NCI-H2227 (cell line): ENCODE measurements at regions not wholly inside any gene's neighbourhood (a gene's known extent, or its start where the extent isn't known, plus 50 kb on each side); places are given as distances from the start of the nearest gene placed in this dataset.

Experiments
- DNase-seq: peaks from one replicate; lab custom pipeline; 2025; ENCODE audit not compliant: unreplicated experiment; lab: John Stamatoyannopoulos, UW

- no peak for DNase-seq
These were observed 184.0 kb upstream of the PARP11 start for GRCh38 chr12:4056910-4057845.

DNA sequence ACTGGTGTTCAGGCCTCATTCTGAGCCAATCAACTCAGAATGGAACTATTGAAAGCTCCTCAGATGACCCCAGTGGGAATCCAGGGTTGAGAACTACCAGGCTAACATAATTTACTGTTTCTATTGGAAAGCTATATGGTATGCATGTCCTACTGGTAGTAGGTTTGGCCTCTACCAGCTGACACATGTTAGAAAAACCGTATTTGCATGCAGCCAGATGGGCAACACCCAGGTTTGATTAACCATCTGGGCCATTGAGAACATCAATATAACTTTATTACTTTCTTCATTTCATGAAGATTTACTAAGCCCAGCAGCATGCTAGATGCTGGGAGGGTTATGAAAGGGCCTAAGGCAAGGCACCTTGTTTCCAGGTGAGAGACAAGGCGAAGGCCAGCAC, 181.4 kb upstream of the PARP11 start:
- DNase-seq = no peak

- no peak for DNase-seq
These were observed 179.5 kb upstream of the PARP11 start for GRCh38 chr12:4052691-4053090.

DNA sequence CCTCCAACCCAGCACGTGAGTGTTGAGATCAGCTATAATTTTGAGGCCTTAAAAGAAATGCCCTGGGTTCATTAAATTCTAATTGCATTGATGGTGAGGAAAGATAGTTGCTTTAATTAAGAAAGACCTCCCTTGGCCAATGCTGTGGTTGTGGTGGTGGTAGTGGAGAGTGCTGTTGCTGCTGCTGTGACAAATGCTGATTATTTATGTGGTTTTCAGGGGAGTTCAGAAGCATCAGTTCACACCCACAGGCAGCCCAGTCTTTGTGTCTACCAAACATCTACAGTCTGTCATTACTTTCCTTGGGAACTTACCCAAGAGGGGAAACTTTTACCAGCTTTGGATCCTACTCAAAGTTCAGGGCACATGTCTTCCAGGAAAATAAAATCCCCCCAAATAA, 178.4 kb upstream of the PARP11 start:
- no peak for DNase-seq

GRCh38 chr12:4050340-4050739, 177.1 kb upstream of the PARP11 start:
- DNase-seq = no peak

DNA sequence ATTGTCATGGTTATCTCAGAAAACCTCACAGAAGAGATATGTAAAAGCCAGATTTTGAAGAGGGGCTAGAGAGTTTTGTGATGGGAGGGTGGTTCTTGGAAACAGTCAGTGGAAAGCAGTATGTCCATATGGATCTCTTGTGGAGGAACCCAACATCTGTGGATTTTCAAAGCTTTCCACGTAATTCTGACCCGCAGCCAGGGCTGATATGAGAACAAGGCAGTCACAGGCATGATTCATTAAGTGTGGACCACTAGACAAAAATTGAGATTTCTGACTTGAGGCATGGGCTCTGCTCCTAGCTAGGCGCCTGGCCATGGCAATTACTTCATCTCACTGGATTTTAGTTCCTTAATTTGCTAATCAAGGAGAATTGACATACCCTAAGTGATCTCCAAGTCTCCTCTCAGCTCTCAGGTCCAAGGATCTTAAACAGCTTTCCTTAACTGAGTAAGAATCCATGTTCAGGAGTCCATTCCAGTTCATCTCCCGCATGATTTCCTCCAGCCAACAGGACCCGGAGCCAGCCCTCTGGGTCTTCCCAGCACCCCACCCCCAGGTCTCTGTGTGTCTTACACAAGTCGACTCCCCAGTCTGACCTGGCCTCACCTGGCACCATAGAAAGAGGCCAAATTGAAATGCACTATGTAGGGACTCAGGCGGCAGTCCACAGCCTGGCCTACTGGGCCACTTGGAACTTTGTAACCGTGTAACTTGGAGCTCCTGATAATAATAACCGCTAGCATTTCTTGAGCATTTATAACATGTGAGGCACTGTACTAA, 176.3 kb upstream of the PARP11 start:
- no peak for DNase-seq

- DNase-seq = no peak
These were observed 174.2 kb upstream of the PARP11 start for GRCh38 chr12:4047421-4047820.

- no peak for DNase-seq
These were observed 173.3 kb upstream of the PARP11 start for GRCh38 chr12:4046495-4046840.

DNA sequence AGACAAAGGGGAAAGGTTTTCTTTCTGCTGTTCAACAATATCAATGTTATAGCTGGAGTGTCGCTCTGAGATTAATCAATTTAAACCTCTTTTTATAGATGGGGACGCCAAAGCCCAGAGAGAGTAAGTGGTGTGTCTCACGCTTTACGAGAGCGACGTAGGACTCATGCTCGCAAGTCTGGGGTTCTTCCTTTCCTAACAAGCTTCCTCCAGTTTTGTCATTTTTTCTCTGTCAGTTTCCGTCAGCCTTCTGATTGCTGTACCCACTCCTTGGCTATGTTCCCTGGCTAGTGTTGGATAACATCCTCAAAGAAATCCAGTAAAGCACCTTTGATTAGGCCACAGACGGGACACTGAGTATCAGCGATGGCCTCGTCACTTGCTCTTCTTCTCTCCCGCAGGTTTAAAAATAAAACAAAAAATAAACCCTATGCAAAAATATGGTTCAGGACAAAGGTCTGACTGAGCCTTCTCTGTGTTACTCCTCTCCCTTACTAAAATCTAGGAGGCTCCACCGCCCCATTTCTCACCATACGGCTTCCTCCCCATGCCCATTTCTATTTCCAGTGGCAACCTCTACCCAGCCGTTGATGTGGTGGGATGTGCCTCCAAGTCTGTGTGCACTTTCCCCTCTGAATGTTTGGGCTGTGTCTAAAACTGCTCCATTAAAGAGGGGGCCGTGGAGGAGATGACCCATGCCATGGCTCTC, 172.7 kb upstream of the PARP11 start:
- DNase-seq = no peak

- no peak for DNase-seq
These were observed 171.8 kb upstream of the PARP11 start for GRCh38 chr12:4044736-4045730.

DNA sequence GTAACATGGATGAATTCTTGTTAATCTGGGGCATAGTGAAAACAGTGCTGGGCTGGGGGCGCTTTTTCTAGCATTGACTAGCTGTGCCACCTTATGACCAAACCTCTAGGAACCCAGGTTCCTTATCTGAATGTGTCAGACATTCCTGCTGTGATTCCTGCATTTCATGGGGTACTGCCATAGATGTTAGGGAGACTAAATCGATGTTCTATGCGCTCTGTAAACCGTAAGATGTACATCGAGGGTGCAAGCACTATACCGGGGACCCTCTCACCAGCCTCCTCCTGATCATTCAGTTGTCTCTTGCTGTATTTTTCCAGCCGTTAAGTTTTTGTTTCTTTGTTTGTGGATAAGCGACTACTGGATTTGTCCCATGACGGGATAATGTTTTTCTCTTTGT, 170.9 kb upstream of the PARP11 start:
- no peak for DNase-seq

DNA sequence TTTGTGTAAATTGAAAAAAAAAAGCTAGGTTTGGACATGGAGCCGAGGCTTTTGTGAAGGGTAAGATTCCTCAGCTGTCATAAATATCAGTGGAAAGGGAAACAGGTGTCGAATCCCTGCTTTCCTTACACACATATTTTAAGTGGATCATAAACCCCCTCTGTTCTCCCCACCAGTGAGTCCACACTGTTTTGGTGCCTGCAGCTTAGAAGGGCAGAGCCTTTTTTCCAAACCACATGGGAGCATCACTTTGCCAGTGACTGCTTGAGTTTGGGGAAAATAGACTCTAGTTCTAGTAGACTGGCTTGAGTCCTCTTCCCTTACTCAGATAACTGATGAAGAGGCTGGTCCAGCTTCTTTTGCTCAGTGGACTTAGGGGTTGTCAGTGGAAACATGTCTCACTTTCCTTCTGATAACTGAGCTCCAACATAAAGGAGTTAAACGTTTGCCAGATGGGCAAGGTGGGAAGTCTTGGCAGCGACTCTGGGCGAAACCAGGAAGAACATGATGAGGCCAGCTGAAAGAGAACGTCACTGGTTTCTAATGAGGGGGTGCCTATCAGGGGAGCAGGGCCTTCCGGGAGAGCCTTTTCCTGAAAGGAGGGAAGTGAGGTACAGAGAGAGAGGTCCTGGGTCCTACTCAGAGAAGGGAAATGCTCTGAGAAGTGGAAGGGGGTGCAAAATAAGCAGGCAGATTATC, 168.1 kb upstream of the PARP11 start:
- no peak for DNase-seq

- DNase-seq = no peak
These were observed 166.7 kb upstream of the PARP11 start for GRCh38 chr12:4039931-4040330.

DNA sequence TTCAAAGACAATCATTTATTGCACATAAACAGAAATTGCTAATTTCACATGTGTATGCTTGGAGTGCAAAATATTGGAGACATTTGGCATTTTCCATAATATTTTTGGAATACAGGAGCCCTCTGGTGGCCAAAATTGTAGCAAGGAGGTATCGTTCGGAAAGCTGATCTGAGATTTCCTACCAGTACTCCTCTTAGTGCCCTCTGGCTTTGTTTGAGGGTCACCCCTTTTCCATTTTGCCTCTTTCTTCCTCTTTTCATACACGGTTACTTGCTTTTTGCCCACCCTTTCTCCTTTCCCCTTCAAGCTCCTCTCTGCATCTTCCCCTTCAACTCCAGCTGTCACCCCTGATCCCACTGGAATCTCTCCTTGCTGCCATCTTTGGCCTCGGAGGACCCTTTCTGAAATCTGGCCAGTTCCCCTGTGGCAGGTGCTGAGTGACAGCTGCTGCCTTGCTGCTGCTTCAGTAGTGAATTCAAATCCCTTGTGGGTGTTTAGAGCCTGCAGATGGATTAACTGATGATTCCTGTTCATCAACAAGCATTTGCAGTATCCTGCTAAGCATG, 164.6 kb upstream of the PARP11 start:
- peak; percentile 35 for DNase-seq

GRCh38 chr12:4036671-4037271, 163.6 kb upstream of the PARP11 start:
- no peak for DNase-seq

DNA sequence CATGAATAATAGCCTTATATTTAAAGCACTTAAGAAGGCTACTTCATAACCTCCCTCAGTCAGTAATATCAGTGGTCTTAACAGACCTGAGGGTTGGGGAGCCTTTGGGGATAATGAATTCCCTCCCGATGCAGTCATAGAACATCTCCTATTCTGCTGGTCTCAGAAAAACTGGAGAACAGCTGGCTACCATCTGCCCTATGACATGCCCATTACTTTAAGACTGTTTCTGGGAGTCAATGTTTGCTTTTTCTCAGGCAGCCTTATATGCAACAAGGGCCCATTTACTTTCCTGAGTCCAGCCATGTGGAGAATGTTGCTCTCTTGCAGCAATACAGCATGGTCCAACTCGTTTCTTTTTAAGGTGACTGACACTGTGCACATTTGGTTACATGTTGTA, 161.7 kb upstream of the PARP11 start:
- no peak for DNase-seq

- no peak for DNase-seq
These were observed 159.9 kb upstream of the PARP11 start for GRCh38 chr12:4032924-4033615.

- DNase-seq = no peak
These were observed 158.6 kb upstream of the PARP11 start for GRCh38 chr12:4031703-4032291.
